ENCODE measurements at regions not wholly inside any gene's neighbourhood (a gene's known extent, or its start where the extent isn't known, plus 50 kb on each side); places are given as distances from the start of the nearest gene placed in this dataset.

DNA sequence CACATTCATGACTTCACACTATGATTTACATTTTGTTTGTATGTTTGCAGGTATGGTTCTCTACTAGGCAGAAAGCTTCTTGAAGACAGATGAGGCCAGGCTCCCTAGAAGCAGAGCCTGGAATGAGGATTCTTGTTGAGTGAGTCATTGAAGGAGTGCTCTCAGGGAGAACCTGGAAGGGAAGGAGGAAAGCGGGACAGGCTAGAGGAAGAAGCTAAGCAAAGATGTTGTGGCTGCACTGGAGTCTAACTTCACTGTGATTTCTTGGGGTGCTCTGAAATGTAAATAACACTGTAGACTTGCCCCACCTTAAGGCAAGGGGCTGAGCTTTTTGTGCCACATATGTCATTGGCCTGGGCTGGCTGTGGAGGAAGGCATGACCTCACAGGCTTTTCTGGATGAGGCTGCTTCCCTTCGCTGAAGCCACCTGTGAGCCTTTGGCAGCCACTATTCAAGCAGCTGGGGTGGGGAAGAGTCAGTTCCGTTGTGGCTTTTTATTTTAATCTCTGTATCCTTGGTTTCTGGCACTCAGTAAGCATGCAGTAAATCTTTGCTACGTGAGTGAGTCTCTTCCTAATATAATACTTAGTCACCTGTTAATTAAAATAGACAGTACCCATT lies 307.3 kb downstream of the SV2B start:
- Histone ChIP-seq H3K4me3 (ENCODE audit: low read depth in 2 of 2, low read length in 1 of 2) (no peak overlapping the region), H3K27ac (ENCODE audit: low read depth in 2 of 2, low read length in 1 of 2) (no peak overlapping the region), H3F3A (replicated peaks; ENCODE audit: insufficient read depth) (peaks cover 5% of the 10 kb centered on the region), H3K9me3 (no peaks in the 10 kb centered on the region), H3K4me1 (ENCODE audit: control insufficient read depth in 1 of 2, insufficient read depth in 2 of 2, low read depth in 1 of 2, low read length in 1 of 2) (peaks cover 0 to 9% of the 10 kb centered on the region in 2 experiments; a peak in 2 of 4 replicates), H3K36me3 (replicated peaks in 1 of 2; ENCODE audit: control insufficient read depth in 1 of 2, insufficient read depth in 2 of 2, low read length in 1 of 2) (no peaks in the 10 kb centered on the region), H3K27me3 (ENCODE audit: insufficient read depth) (no peaks in the 10 kb centered on the region), H3K9ac (no peak overlapping the region), H3K4me2 (no peak overlapping the region), H4K20me1 (ENCODE audit: insufficient read depth) (no peaks in the 10 kb centered on the region), H2AFZ (ENCODE audit: low read depth) (no peak overlapping the region), H3K9me2 (no peaks in the 10 kb centered on the region), H3K79me2 (ENCODE audit: insufficient read depth) (no peaks in the 10 kb centered on the region)
- no peak for TF ChIP-seq ELF1 (IDR thresholded peaks at IDR 0.05)
- TF ChIP-seq FOSL2 (IDR thresholded peaks at IDR 0.05; ENCODE audit: borderline replicate concordance, low read depth) = peak; percentile 28; the same call in 1 of the 2 replicates
- no peak for TF ChIP-seq GABPA (IDR thresholded peaks at IDR 0.05; ENCODE audit: low read depth)
- TF ChIP-seq TCF12 (IDR thresholded peaks at IDR 0.05) = peak; percentile 40
- TF ChIP-seq JUND (IDR thresholded peaks at IDR 0.05) = peak; percentile 62
- TF ChIP-seq SIN3A (IDR thresholded peaks at IDR 0.05; ENCODE audit: borderline replicate concordance, low read depth, low read length) = no peak
- TF ChIP-seq RFX5 (IDR thresholded peaks at IDR 0.05; ENCODE audit: low read length) = no peak
- peak; percentile 43; the same call in 1 of the 2 replicates for TF ChIP-seq NFIC (IDR thresholded peaks at IDR 0.05; ENCODE audit: borderline replicate concordance)
- no peak for TF ChIP-seq USF2 (IDR thresholded peaks at IDR 0.05; ENCODE audit: borderline replicate concordance, low read depth, low read length)
- 50% methylated on average over 4 of the region's 4 CpGs for WGBS (ENCODE audit: low lambda C conversion rate)
- ChIA-PET CTCF (interaction anchor here (0.6 kb wide), 1 partner anchor 53 kb away, joined by 3 read pairs; no protein-coding TSS in a partner anchor), POLR2A (no interaction called here)
- no peak for DNase-seq

GRCh38 chr15:91408476-91409076 lies 308.5 kb downstream of the SV2B start:
- H3K4me3 ChIP-seq (ENCODE audit: low read depth in 2 of 2, low read length in 1 of 2) = no peak overlapping the region
- H3K36me3 ChIP-seq (replicated peaks in 1 of 2; ENCODE audit: control insufficient read depth in 1 of 2, insufficient read depth in 2 of 2, low read length in 1 of 2) = no peaks in the 10 kb centered on the region
- POLR2A ChIA-PET = interaction anchor here (0.6 kb wide), 1 partner anchor 775 kb away, joined by 3 read pairs; no protein-coding TSS in a partner anchor
- H3F3A ChIP-seq (replicated peaks; ENCODE audit: insufficient read depth) = peaks cover 12% of the 10 kb centered on the region
- 68% methylated on average over 9 of the region's 9 CpGs for WGBS (ENCODE audit: low lambda C conversion rate)
- no peaks in the 10 kb centered on the region for H4K20me1 ChIP-seq (ENCODE audit: insufficient read depth)
- H3K9me2 ChIP-seq = no peaks in the 10 kb centered on the region
- no peaks in the 10 kb centered on the region for H3K79me2 ChIP-seq (ENCODE audit: insufficient read depth)
- H3K4me2 ChIP-seq = no peak overlapping the region
- peaks cover 0 to 12% of the 10 kb centered on the region in 2 experiments; a peak in 2 of 4 replicates for H3K4me1 ChIP-seq (ENCODE audit: control insufficient read depth in 1 of 2, insufficient read depth in 2 of 2, low read depth in 1 of 2, low read length in 1 of 2)
- CTCF ChIA-PET = interaction anchor here (1.7 kb wide), 1 partner anchor 107 kb away, joined by 5 read pairs; no protein-coding TSS in a partner anchor
- H2AFZ ChIP-seq (ENCODE audit: low read depth) = no peak overlapping the region
- no peaks in the 10 kb centered on the region for H3K9me3 ChIP-seq
- no peak overlapping the region for H3K27ac ChIP-seq (ENCODE audit: low read depth in 2 of 2, low read length in 1 of 2)
- no peak overlapping the region for H3K9ac ChIP-seq
- TF ChIP-seq POLR2AphosphoS5 (IDR thresholded peaks at IDR 0.05; ENCODE audit: low read depth, low read length) = no peak
- peak; percentile 41 for TF ChIP-seq GATA2 (CRISPR knock-in tag; IDR thresholded peaks at IDR 0.05)
- peak; percentile 22 for DNase-seq
- H3K27me3 ChIP-seq (ENCODE audit: insufficient read depth) = no peaks in the 10 kb centered on the region
